ENCODE measurements at regions not wholly inside any gene's neighbourhood (a gene's known extent, or its start where the extent isn't known, plus 50 kb on each side); places are given as distances from the start of the nearest gene placed in this dataset.

- no peak for DNase-seq
Observed at GRCh38 chr6:14804001-14804784, 441.7 kb upstream of the JARID2 start.

DNA sequence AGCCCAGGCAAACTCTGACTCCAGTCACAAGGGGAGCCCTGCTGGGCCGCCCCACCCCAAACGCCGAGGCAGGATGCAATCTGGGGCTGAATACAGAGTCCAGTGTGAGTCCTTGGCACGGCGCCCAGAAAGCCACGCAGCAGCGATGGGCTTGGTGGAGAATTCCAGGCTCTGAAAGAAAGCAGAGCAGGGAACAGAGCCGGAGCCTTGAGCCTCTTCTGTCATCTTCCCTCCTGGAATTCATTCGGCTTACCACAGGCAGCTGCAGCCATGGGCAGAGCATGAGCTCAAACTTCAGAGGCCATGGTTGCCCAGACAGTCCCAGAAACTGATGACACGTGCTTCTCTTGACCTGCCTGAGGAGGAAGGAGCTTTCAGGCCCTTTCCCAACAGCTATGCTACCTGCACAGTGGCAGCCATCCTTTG lies 441.1 kb upstream of the JARID2 start:
- DNase-seq, result no peak

- DNase-seq, result no peak
Observed at GRCh38 chr6:14806101-14806500, 439.8 kb upstream of the JARID2 start.

DNA sequence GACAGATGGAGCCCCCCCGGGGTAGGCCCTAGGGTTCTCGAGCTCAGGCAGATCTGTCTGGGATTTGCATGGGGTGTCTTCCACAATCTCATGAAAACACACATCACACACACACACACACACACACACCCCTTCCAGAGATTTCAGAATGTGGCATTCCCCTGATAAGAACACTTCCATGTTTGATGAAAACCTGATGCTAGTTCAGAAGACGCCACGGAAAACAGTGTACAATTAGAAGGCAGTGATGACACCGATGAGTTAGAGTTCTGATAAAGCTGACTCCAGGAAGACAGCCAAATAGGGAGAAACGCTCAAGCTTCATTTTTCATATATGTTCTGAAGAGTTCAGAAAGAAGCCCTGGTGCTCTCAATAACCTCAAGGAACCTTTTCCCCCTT lies 438.7 kb upstream of the JARID2 start:
- no peak for DNase-seq

- DNase-seq, result no peak
Observed at GRCh38 chr6:14807971-14808370, 437.9 kb upstream of the JARID2 start.

DNA sequence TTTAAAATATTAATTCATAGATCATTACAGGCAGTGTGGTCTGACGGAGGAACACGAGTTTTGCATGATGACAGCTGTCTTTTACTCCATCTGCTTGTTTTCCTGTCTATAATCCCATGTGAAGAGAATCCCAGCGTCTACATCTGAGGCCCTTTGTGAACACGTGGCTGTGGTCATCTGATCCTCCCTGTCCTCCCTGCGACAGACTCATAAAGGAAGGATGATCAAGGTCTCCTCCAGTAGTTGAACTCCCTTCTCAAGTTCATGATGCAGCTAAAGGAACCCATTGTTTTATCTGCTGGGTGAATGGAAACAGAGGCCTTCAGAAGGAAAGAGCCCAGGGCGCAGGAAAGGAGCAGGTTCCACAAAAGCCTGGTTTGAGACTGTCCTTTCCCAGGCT lies 435.8 kb upstream of the JARID2 start:
- no peak for DNase-seq

GRCh38 chr6:14811775-14812428 lies 434.0 kb upstream of the JARID2 start:
- DNase-seq, result no peak

- DNase-seq, result no peak
Observed at GRCh38 chr6:14814016-14814415, 431.9 kb upstream of the JARID2 start.

DNA sequence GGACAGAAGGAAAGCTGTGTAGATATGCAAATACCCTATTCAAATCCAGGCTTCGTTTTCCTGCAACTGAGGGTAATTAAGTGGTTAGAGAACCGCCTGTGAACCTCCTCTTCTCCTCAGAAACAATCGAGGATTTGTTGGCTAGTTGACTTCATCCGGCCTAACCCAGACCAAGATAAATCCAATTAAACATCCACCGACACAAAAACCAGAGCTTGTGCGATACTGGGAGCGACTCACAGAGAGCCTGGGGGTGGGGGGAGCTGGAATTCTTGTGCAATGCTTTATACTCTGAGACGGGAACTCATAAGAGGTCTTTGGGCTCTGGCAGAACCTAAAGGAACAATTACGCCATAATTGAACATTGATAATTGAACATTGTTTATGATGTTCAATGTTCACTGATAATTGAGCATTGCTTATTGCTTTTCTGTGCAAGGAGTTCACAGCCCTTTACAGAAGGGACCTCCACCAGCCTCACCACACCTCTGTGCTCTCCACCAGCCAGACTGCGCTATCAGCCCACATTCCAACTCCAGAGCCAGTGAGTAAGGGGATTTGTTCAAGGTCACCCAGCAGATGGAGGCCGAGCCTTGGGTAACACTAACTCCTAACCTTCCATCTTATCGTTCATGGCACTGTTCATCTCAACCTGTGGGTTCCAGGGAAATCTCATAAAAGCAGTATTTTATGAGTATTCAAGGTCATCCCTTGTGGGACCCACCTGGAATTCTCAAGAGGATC lies 429.6 kb upstream of the JARID2 start:
- no peak for DNase-seq

GRCh38 chr6:14817074-14817473 lies 428.8 kb upstream of the JARID2 start:
- no peak for DNase-seq

GRCh38 chr6:14818422-14818884 lies 427.4 kb upstream of the JARID2 start:
- no peak for DNase-seq

DNA sequence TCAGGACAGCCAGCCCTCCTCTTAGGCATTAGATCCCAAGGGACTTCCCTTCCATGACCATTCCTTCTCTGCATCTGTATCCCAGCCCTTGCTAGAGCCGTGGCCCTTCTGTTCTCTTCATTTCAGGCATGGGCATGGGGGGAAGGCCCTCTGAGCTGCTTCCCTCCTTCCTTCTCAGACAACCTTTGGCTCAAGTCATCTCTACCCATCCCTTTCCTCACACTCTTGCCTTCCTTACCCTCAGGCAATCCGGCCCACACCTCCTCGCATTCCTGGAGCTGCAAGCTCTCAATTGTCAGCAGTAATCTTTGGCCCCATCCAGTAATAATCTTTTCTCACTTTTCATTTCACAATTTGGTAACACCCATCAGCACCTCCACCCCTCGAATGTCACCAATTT lies 426.9 kb upstream of the JARID2 start:
- DNase-seq, result no peak

GRCh38 chr6:14819840-14820420 lies 425.9 kb upstream of the JARID2 start:
- DNase-seq, result no peak

GRCh38 chr6:14822012-14822553 lies 423.8 kb upstream of the JARID2 start:
- DNase-seq, result no peak

DNA sequence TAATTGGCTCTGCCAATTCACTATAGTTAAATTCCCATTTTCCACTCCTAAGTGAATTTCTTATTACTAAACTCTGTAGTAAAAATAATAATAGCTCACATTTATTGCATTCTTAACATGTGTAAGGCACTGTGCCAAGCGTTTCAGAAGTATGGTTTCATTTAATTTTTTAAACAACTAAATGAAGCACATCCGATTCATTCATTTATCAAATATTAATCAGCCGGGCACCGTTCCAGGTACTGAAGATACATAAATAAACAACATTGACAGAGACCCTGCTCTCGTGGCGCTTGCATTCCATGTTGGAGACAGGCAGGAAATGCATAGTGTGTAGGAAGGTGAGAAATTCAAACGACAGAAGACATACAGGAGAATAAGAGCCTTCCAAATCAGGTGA lies 423.2 kb upstream of the JARID2 start:
- no peak for DNase-seq

DNA sequence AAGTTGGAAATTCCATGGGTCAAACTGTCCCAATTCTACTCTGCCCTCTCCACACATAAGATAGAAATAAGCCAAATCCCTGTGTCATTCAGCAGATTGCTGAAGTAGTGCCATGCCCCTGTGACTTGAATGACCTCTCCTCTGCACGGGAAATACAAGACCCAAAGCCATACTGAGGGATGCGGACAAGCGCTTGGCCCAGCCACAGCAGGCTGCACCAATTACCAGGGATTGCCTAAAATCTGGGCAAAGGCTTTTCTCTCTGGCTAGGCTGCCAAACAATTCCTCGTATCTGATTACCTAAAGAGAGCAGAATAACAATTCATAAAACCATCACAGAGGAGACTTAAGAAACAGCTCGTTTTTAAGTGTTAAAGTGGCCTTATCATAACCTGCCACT lies 421.8 kb upstream of the JARID2 start:
- DNase-seq, result no peak

- no peak for DNase-seq
Observed at GRCh38 chr6:14824484-14825275, 421.2 kb upstream of the JARID2 start.

GRCh38 chr6:14826456-14826855 lies 419.4 kb upstream of the JARID2 start:
- DNase-seq, result no peak

DNA sequence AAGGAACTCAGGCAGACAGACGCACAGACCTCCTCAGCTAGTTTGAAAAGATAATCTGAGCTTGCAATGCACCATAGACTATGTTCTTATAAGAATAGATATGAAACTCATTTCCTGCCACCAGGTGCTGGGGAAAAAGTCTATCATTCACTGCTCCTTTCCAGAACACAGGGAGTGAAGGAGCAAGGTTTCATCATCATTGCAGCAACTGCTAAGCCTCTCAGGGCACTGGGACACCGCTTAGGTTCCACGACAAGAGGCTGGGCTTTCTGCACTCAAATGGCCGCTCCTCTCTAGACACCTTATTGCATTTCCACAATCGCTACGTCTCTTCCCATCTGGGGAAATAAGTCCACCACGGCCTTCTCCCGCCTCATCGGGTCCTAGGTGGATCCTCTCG lies 418.5 kb upstream of the JARID2 start:
- no peak for DNase-seq

GRCh38 chr6:14828201-14828611 lies 417.7 kb upstream of the JARID2 start:
- no peak for DNase-seq

DNA sequence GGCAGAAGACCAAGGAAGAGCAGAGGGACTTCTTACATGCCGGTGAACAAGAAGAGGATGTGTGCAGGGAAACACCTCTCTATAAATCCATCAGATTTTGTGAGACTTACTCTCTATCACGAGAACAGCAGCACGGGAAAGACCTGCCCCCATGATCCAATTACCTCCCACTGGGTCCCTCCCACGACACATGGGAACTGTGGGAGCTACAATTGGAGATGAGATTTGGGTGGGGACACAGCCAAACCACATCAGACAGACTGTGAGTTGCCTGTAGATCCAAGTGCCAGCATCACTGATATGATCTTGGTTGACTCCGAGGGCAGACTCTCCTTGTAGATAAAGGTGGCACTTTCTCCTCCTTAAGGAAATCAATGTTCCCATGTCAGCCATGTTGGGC lies 414.8 kb upstream of the JARID2 start:
- no peak for DNase-seq

DNA sequence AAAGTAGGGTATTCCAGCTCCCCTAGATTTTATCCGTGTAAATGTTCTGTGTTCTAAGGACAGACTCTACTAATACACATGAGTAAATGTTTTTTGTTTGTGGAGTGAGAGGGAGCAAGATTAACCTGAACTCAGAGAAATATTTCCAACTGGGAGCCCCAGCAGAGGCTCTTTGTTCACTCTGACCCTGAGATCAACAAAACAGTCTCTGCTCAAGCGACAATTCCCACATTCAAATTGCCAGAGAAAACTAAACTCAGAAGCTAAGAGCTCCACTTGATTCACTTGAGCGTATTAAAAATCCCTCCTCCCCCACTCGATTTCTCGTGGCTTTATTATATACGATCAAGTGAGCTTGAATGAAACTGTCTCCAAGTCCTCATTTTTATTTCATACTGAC lies 413.9 kb upstream of the JARID2 start:
- no peak for DNase-seq

Measured in SW 1271 (cell line).